GM23248 (cell line): ENCODE measurements at regions not wholly inside any gene's neighbourhood (a gene's known extent, or its start where the extent isn't known, plus 50 kb on each side); places are given as distances from the start of the nearest gene placed in this dataset.

Experiments used
- DNase-seq: peaks from one replicate; pipeline ENCODE4 v3.0.0-alpha.2; 2015
- H2AFZ ChIP-seq: fragments of 200-600 bp; sonication (generic); 2 replicates; pipeline ENCODE4 v1.6.1; 2016; ENCODE audit warnings: antibody characterized with exemption
- H3F3A ChIP-seq: fragments of 200-600 bp; sonication (generic); 2 replicates; pipeline ENCODE4 v1.6.1; 2016; ENCODE audit warnings: mild to moderate bottlenecking, antibody characterized with exemption, mixed run types; ENCODE audit not compliant: insufficient read depth
- H3K27ac ChIP-seq: fragments of 200-600 bp; sonication (generic); 2 replicates; pipeline ENCODE4 v1.5.1; 2016; ENCODE audit warnings: mild to moderate bottlenecking
- H3K27me3 ChIP-seq: fragments of 200-600 bp; sonication (generic); replicated peaks from 2 replicates; pipeline ENCODE4 v1.6.1; 2016; ENCODE audit warnings: mild to moderate bottlenecking; ENCODE audit not compliant: insufficient read depth
- H3K36me3 ChIP-seq: fragments of 200-600 bp; sonication (generic); 2 replicates; pipeline ENCODE4 v1.6.1; 2016; ENCODE audit warnings: low read depth, mild to moderate bottlenecking
- H3K4me1 ChIP-seq: fragments of 200-600 bp; sonication (generic); 2 replicates; pipeline ENCODE4 v1.6.1; 2016; ENCODE audit warnings: mild to moderate bottlenecking; ENCODE audit not compliant: insufficient read depth
- H3K4me2 ChIP-seq: fragments of 200-600 bp; sonication (generic); one replicate; pipeline ENCODE4 v1.6.1; 2016; ENCODE audit warnings: mild to moderate bottlenecking; ENCODE audit not compliant: unreplicated experiment
- H3K4me3 ChIP-seq: fragments of 200-600 bp; sonication (generic); 2 replicates; pipeline ENCODE4 v1.5.1; 2016; ENCODE audit warnings: mild to moderate bottlenecking
- H3K79me2 ChIP-seq: fragments of 200-600 bp; sonication (generic); 2 replicates; pipeline ENCODE4 v1.6.1; 2016; ENCODE audit warnings: mild to moderate bottlenecking; ENCODE audit not compliant: insufficient read depth
- H3K9ac ChIP-seq: fragments of 200-600 bp; sonication (generic); 2 replicates; pipeline ENCODE4 v1.6.1; 2016; ENCODE audit warnings: mild to moderate bottlenecking
- H3K9me2 ChIP-seq: fragments of 200-600 bp; sonication (generic); 2 replicates; pipeline ENCODE4 v1.6.1; 2016; ENCODE audit warnings: mixed run types, mild to moderate bottlenecking, moderate library complexity; ENCODE audit not compliant: insufficient read depth
- H3K9me3 ChIP-seq: fragments of 200-600 bp; sonication (generic); one replicate; pipeline ENCODE4 v1.6.1; 2017; ENCODE audit warnings: low read depth
- H4K20me1 ChIP-seq: fragments of 200-600 bp; sonication (generic); 2 replicates; pipeline ENCODE4 v1.6.0; 2016; ENCODE audit not compliant: insufficient read depth
- EZH2 ChIP-seq: fragments of 200-600 bp; sonication (generic); IDR thresholded peaks from 2 replicates; pipeline ENCODE4 v1.6.1; 2018; ENCODE audit warnings: antibody characterized with exemption, mild to moderate bottlenecking; ENCODE audit not compliant: insufficient read depth, poor library complexity, severe bottlenecking
- EZH2phosphoT487 ChIP-seq: fragments of 200-600 bp; sonication (generic); IDR thresholded peaks from 2 replicates; pipeline ENCODE4 v1.6.1; 2018; ENCODE audit warnings: antibody characterized with exemption, moderate library complexity, mild to moderate bottlenecking, low read depth; ENCODE audit not compliant: insufficient read depth
- whole genome bisulfite sequencing, 2 experiments: methylation state at CpG; one replicate each; pipeline ENCODE4 v1.1.6; 2015 to 2017; ENCODE audit warnings: low lambda C conversion rate in 2 of 2, low coverage in 1 of 2; ENCODE audit errors: missing lambda C conversion rate in 2 of 2; 5-methylcytosine and 5-hydroxymethylcytosine counted together
- in situ Hi-C: fragments of 300-500 bp; cut with MboI; formaldehyde crosslinking; loops from 2 replicates; pipeline ENCODE4 v1.15.0; 2020

- no peak for DNase-seq
- Histone ChIP-seq H3K4me3 (no peak overlapping the region), H4K20me1 (no peaks in the 10 kb centered on the region), H2AFZ (no peak overlapping the region; the same call in 1 of the 2 replicates), H3K27ac (no peak overlapping the region), H3F3A (no peaks in the 10 kb centered on the region), H3K79me2 (no peaks in the 10 kb centered on the region), H3K4me1 (no peaks in the 10 kb centered on the region), H3K27me3 (peaks cover 82% of the 10 kb centered on the region), H3K4me2 (no peak overlapping the region), H3K9ac (no peak overlapping the region), H3K9me3 (no peaks in the 10 kb centered on the region), H3K9me2 (no peaks in the 10 kb centered on the region), H3K36me3 (no peaks in the 10 kb centered on the region)
- TF ChIP-seq EZH2phosphoT487 = no peak
- TF ChIP-seq EZH2 = no peak
- in situ Hi-C loops = loop anchor here (10.0 kb wide), 1 partner anchor 63 kb away; no protein-coding TSS in a partner anchor
- WGBS, 2 experiments = 43% methylated on average over 4 of the region's 4 CpGs
Observed at GRCh38 chr22:22141771-22142591, 102.6 kb upstream of the VPREB1 start.

DNA sequence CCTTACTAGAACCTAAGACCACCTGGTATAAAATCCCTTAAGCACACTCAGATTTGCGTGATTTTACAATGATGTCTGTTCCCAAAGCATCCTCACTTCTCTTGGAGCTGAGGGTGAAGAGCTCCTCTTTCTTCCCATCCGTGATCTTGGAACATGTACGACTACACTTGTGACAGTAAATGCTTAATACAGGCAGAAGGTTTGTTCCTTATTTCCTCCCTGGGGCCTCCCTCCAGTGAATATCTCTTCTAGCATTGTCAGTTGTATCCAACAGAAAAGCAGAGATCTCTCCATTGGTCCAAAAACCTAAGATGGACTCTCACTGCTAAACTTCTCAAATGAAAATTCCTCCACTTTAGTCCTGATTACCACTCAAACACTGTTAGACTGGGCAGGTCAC lies 103.6 kb upstream of the VPREB1 start:
- Histone ChIP-seq H3K4me3 (no peak overlapping the region), H4K20me1 (no peaks in the 10 kb centered on the region), H3K9me2 (no peaks in the 10 kb centered on the region), H3K79me2 (no peaks in the 10 kb centered on the region), H3K4me1 (no peaks in the 10 kb centered on the region), H3K9ac (no peak overlapping the region), H3F3A (no peaks in the 10 kb centered on the region), H3K27ac (no peak overlapping the region), H2AFZ (no peak overlapping the region), H3K36me3 (no peaks in the 10 kb centered on the region), H3K4me2 (no peak overlapping the region), H3K9me3 (no peaks in the 10 kb centered on the region), H3K27me3 (peaks cover 82% of the 10 kb centered on the region)
- DNase-seq = no peak
- whole genome bisulfite sequencing, 2 experiments = 46 to 56% methylated on average over 3 of the region's 3 CpGs
- TF ChIP-seq EZH2 (no peak), EZH2phosphoT487 (no peak)
- in situ Hi-C loops = loop anchor here (10.0 kb wide), 1 partner anchor 64 kb away; no protein-coding TSS in a partner anchor

- Histone ChIP-seq H3K9ac (no peak overlapping the region), H3K9me2 (no peaks in the 10 kb centered on the region), H4K20me1 (no peaks in the 10 kb centered on the region), H3K79me2 (no peaks in the 10 kb centered on the region), H3K27me3 (peaks cover 90% of the 10 kb centered on the region), H3K27ac (no peak overlapping the region), H3K4me1 (no peaks in the 10 kb centered on the region), H2AFZ (no peak overlapping the region), H3K4me2 (no peak overlapping the region), H3F3A (no peaks in the 10 kb centered on the region), H3K4me3 (no peak overlapping the region), H3K36me3 (no peaks in the 10 kb centered on the region), H3K9me3 (no peaks in the 10 kb centered on the region)
- no peak for TF ChIP-seq EZH2
- no peak for TF ChIP-seq EZH2phosphoT487
- 17 to 19% methylated on average over 1 of the region's 1 CpG for WGBS, 2 experiments
- DNase-seq = no peak
- in situ Hi-C loops = no loop called here
Observed at GRCh38 chr22:22139364-22139763, 105.2 kb upstream of the VPREB1 start.

DNA sequence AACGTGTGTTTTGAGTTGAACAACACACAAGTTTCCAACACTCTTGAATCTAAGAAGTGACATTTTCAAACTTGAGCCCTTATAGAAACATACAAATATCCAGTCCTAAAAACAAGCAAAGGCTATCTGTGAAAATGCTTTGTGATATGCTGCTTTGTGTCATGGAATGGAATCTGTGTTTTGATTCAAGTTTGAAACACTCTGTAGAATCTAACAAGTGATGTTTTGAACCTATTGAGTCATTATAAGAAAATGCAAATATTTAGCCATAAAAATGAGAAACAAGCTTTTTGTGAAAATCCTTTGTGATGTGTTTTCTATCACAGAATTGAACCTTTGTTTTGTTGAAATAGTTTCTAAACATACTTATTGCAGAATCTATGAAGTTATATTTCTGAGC lies 105.7 kb upstream of the VPREB1 start:
- Histone ChIP-seq H3K9ac (no peak overlapping the region), H4K20me1 (no peaks in the 10 kb centered on the region), H3K9me3 (no peaks in the 10 kb centered on the region), H3K27me3 (peaks cover 91% of the 10 kb centered on the region), H3K4me2 (no peak overlapping the region), H3K4me3 (no peak overlapping the region), H3F3A (no peaks in the 10 kb centered on the region), H3K79me2 (no peaks in the 10 kb centered on the region), H2AFZ (no peak overlapping the region), H3K27ac (no peak overlapping the region), H3K9me2 (no peaks in the 10 kb centered on the region), H3K4me1 (no peaks in the 10 kb centered on the region), H3K36me3 (no peaks in the 10 kb centered on the region)
- TF ChIP-seq EZH2phosphoT487 (no peak), EZH2 (no peak)
- in situ Hi-C loops = no loop called here
- DNase-seq = no peak
- WGBS, 2 experiments = 3 to 4% methylated on average over 1 of the region's 1 CpG
